ENCODE measurements at regions not wholly inside any gene's neighbourhood (a gene's known extent, or its start where the extent isn't known, plus 50 kb on each side); places are given as distances from the start of the nearest gene placed in this dataset.
A peak's percentile ranks its signal among the peaks of the same experiment; 100 is the strongest.

DNA sequence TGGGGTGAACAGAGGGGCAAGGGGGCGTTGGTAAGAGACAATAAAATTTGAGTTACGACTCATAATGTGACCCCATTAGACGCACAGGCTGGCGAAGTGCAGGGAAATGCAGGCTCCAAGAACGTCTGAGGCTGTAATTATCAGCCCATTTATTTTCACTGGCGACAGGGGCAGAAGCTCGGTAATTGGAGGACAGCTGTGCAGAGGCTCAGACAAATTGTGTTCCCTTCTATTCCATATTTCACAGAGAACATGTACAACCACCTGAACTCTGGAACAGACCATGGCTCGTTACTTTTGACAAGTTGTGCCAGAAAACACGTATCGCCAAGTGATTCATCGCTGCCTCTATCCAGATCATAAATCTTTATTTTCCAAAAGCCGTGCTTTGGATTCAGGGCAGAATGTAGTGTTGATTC lies 137.3 kb upstream of the FRMD4A start:
- DNase-seq = no peak

DNA sequence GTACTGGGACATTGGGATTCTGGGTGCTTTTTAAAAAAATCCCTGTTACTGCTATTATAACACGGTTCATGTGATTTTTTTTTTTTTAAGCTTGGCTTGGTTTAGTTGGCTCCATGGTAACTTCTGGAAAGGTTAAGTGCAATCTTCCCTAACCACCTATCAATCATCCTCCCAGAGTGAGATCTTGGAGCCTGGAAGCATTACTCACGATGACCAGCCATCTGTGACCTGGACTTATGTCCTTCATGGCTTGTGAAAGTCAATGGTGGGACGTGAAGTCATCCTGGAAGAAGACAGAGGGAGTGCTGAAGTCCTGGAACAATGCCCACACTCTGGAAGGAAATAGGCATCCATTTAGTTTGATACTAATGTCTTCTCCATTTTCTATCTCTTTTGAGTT lies 135.5 kb upstream of the FRMD4A start:
- peak; percentile 77 for DNase-seq

DNA sequence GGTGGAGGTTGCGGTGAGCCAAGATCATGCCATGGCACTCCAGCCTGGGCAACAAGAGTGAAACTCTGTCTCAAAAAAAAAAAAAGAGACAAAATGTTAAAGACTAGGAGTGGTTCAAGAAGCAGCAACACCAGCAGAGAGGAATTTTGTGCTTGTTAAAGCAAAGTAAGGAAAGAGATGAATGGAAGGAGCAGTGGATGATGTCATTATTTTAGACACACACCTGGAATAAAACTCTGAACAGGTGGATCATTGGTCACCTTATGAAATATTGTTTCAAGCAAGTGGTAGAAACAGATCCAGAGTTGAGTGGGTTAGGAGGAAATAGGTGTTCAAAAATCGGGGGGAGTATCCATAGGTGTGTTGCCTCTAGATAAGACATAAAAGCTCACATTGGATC lies 129.7 kb upstream of the FRMD4A start:
- no peak for DNase-seq

DNA sequence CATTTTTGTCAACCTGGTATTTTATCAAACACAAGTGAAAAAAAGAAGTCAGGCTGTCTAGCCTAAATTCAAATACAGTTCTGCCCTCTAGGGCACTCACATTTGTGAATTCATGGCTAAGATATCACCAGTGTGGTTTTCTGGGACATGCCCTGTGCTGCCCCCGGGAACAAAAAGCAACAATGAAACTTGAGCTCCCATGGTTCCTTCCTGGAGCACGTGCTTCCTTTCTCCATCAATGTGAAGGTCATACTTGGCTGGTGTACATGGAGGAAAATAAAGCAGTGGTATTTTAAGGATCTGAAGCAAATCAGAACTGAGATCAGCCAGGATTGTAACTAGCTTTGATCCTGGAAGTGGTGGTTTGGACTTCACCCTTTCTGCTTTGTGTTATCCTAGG lies 128.9 kb upstream of the FRMD4A start:
- DNase-seq = peak; percentile 22

DNA sequence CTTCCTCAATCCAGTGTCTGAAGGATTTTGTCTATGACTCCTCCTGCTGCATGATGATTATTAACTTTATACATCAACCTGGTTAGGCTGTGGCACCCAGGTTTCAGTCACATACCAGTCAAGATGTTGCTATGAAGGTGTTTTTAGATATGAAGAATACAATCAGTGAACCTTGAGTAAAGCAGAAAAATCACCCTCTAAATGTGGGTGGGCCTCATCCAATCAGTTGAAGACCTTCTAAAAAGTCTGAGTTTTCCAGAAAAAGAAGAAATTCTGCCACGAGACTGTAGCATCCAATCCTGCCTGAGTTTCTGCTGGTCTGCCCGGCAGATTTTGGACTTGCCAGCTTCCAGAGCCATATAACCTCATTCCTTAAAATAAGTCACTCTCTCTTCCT lies 126.1 kb upstream of the FRMD4A start:
- DNase-seq = no peak

DNA sequence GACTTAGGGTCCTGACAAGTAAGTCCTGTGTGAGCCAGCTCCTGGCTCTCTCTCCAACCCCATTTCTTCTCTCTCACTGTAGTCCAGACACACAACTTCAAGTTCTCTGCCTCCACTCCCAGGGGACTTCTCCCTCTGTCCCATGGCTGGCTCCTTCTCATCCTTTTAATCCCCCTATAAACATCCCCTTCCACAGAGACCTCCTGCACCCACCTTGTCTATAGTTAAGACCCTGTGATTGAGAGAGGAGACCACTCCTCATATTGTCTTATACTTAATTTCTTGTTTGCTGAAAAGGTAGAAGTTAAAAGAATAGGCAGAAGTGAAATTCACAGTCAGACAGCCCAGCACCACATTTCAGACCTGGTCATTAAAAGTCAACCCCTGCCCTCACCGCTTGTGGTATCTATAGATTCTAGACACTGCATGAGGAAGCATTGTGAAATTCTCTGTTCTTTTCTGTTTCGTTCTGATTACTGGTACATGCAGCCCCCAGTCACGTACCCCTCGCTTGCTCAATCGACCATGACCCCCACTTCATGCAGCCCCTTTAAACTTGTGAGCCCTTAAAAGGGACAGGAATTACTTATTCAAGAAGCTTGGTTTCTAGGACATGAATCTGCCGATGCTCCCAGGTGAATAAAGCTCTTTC lies 125.6 kb upstream of the FRMD4A start:
- DNase-seq = no peak

DNA sequence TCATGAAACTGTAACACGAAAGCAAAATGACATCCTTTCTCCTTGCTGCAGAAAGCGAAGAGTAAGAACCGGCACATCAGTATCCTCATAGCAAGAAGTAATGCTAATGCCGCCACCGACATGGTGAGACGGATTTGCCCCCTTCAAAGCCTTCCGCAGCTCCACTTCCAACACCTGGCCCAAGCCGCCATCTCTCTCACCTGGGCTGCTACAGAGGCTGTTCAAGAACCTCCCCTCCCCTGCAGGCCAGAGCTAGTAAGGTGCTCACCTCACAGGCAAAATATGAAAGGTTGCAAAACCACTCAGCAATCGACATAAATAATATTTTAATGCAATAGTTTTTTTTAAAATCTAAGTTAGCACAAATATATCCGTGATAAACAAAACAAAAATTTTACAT lies 123.9 kb upstream of the FRMD4A start:
- no peak for DNase-seq

DNA sequence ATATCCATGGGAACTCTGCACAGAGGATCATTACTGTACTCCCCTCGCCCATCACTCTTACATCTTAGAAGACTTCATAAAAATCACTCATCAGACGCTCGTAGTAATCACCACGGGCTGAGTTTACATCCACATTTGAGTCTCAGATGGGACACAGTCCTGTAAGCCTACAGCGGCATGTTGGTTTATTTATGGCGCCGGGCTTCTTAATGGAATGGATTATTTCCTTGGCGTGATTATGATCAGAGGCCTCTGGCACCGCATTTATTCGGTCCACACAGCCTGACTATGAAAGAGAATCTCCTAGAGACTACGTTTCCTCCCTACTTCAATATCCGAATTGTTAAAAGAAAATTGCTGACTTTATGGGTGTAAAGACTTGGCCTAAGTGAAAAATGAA lies 123.5 kb upstream of the FRMD4A start:
- no peak for DNase-seq

DNA sequence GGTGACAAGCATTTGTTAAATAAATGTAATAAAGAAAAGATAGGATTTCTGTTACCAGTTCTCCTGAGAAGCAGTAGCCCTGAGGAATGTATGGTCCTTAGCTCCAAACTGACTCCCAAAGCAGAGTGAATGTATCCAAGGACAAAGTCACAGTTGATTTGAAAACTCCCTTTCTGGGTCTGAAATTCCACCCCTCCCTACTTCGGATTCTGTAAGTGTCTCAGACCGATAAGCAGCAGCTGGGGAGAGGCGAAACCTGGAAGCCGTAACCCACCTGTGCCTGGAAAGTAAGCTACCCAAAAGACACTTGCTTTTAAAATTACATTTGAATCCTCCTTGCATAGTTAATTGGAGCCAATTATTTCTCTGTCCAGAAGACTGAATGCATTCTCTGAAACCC lies 122.9 kb upstream of the FRMD4A start:
- DNase-seq = no peak

DNA sequence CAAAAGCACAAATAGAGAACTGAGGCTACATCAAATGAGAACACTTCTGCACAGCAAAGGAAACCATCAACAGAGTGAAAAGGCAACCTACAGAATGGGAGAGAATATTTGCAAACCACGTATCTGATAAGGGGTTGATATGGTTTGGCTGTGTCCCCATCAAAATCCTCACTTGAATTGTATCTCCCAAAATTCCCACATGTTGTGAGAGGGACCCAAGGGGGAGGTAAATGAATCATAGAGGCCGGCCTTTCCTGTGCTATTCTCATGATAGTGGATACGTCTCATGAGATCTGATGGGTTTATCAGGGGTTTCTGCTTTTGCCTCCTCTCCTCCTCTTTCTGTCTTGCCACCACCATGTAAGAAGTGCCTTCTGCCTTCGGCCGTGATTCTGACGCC lies 120.6 kb upstream of the FRMD4A start:
- peak; percentile 84 for DNase-seq

DNA sequence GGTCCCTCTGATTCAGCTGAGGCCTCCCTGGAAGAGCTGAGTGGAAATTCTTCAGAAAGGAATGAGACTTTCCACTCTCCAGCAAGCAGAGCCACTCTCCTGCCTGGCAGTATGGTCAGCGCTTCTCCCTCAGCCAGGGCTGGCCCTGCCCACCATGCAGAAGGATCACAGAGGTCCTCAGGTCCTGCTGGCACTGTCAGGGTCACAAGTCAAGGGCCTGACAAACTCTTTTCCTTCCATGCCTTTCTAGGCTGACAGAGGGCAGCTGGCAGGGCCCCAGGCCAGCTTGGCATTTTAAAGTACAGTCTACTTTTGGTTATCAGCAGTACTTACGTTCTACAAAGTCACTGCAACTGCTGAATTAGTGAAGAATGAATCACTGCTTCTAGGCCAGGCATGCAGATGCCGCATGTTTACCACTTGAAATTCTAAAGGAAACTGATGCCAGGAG lies 119.3 kb upstream of the FRMD4A start:
- peak; percentile 87 for DNase-seq

DNA sequence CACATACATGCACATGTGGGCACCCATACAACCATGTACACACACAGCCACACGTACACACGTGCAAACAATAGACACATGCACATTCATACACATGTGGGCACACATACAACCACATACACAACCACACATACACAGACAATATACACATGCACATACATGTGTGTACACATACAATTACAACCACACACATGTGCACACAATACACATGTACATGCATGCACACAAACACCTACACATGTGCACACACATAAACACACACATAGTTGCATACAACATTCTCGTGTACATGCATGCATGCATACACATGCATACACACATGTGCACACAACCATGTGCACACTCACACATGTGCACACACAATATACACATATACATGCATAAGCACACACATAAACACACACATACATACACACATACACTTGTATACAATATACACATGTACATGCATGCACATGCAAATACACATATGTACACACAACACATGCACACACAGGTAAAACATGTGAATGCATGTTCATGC lies 118.6 kb upstream of the FRMD4A start:
- no peak for DNase-seq

DNA sequence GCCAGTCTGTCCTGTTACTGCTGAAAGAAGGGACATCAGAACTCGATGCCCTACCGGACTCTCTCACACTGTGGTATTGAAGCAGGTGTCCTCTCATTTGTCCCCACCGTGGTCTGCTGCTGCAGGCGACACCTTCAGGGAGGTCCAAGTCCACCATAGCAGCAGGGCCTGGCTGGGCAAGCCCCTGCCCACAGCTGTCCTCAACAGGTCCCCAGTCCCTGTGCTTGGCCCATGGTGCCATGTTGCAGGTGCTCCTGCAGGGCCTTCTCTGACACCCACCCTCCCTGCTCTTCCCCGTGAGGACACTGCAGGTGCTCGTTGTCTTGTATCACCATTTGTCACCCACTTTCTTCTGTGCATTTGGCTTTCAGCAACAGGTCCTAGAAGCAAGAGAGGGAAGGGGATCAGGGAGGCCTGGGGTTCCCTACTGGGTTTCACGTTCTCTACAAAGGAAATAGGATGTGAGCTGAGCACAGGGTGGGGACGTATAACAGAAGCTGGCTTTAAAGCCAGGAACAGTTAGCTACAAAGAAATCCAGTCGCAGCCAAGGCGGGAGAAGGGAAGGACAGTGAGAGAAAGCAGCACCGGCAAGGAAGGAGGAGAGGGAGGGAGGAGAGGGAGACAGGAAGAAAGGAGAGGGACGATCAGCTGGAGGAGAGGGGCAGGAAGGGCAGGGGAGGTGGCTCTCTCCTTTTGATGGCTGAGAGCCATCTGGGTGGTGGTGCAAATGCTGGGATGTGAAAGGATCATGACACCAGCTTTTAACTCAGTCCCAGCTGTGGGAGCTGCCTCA lies 117.7 kb upstream of the FRMD4A start:
- DNase-seq = no peak

DNA sequence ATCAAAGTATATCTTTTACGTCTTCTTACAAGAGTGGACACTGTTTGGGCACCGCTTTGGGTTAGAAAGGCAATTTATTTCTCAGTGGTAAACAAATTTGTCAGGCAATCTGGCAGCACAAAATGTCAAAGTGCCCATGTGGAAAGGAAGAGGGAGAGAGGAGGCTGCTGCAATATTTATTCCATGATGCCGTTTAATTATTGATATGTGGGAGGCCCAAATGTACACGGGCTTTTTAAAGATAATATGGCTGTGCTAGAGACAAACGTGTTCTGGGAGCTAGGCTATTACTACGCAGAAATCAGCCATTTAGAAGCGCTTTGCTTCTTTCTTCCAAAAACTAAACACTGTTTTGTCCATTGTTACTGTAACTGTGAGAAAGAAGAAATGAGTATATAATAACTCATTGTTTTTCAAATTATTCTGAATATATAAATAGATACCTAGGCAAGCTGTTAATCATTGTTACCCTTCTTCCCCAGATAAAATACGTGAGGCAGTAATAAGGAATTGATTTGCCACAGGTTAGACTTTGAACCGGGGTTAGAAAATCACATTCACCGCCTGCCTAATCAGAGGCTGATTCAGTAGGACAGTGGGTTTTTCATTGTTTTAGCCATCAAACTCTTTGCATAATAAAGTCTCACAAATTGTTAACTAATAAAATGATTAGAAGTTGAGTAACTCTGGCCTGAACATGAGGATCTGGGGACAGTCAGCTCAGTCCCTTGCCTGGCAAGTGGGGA lies 116.5 kb upstream of the FRMD4A start:
- DNase-seq = no peak

DNA sequence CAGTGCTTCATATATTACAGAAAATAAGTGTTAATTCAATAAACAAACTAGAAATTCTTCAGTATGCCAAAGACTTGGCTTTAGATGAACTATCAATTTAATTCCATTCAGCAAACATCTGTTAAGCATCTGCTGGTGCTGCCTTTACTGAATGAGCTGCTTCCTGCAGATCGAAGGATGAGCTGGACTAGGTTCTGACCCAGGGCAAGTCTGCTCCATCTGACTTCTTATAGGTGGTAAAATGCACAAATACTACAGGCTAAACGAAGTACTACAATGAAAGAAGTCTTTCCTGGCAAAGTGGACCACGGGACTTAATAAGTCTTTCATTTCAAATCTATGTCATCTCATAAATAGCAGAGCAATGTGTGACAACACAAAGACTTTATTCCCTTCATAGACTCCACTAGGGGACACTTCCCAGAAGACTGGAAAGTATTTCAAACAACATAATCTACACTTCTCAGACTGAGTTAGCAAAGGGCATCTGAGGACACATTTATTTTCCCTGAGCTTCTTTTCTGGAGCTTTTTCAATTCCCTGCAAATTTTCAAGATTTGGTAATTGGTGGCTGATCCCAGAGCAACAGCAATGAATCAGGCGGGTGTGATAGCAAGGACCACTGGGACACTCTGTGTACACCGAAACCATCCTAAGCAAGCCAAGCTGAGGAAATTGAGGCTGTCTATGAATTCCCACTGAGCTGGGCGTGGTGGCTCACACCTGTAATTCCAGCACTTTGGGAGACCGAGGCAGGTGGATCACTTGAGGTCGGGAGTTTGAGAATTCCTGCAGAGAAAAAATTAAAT lies 108.9 kb upstream of the FRMD4A start:
- no peak for DNase-seq

DNA sequence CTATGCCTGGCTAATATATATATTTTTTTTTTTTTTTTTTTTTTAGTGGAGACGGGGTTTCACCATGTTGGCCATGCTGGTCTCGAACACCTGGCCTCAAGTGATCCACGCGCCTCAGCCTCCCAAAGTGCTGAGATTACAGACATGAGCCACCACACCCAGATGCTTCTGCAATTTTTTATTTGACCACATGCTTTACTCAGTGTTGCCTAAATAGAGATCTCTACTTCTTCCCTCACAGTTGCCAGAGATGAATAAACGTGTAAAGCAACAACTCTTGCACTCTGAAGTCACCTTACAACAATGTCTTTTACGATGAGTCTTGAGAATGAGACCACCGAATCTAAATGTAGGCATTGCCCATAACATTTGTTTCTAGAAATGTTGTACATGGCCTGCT lies 107.9 kb upstream of the FRMD4A start:
- no peak for DNase-seq

DNA sequence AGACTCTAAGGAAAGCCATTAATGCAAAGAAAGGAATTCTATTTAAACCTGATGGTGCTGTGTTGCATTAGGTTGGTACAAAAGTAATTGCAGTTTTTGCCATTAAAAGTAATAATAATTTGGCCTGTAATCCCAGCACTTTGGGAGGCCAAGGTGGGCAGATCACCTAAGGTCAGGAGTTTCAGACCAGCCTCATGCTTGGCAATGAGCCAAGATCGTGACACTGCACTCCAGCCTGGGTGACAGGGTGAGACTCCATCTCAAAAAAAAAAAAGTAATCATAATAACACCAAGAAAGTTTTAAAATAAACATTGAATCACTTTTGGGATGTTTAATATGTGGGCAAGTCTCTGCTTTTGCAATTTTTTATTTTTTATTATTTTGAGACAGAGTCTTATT lies 107.3 kb upstream of the FRMD4A start:
- DNase-seq = no peak

DNA sequence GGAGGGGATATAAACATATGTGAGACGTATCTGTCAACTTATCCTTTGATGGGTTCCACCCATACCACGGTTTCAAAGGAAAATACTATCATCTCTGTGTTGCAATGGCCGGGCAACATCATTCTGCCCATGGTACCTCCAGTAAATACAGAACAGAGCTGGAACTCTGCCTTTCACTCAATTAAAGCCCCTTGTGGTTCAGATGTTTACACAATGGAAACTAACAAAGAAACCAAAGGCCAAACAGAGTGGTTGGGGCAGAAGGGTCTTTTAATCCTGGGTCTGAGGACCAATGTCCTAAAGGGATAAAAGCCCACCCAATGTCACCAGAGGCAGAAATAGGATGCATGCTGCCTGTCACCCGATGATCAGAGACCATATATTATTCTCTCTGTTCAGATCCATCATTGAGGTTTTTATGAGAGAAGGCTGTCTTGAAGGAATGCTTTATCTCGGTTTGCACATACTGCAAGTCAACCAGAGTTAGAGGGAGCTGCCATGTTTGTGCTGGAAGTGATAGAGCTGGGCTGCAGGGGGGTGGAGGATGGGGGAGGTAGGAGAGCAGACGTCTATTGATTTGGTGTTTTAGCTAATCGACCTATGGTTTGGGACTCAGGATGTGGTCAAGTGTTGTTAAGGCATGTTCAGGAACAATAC lies 105.4 kb upstream of the FRMD4A start:
- DNase-seq = no peak

DNA sequence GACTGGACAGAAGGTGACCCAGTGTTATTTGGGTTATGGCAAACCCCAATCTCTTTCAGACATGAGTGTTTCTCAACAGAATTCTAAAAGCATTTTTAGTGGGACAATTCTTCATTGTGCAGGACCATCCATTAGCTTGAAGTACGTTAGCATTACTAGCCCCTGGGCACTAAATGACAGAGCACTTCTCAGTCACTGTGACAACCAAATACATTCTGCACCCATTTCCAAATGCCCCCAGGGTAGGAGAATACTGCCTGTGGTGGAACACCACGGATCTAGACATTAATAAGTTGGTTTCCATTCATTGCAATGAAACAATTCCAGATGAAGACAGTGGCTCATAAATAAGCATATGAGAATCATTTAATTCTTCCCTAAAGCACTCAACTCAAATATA lies 102.4 kb upstream of the FRMD4A start:
- no peak for DNase-seq

DNA sequence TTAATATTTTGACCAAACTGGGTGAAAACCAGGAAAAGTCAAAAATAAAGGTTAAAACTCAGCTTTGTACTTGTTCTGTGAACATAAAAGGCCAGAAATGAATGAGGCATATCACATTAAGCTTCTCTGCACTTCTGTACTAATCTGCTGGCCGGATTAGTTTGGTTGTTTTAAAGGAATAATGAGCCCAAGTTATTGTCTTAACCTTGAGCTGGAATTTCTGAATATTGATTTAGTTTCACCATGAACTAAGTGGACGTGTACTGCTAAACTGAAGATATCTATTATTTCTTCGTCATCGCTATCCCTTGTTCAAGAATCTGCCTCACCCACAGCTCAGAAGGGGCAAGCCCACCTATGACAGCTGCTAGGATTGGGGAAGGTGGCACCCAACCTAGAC lies 101.1 kb upstream of the FRMD4A start:
- DNase-seq = no peak

DNA sequence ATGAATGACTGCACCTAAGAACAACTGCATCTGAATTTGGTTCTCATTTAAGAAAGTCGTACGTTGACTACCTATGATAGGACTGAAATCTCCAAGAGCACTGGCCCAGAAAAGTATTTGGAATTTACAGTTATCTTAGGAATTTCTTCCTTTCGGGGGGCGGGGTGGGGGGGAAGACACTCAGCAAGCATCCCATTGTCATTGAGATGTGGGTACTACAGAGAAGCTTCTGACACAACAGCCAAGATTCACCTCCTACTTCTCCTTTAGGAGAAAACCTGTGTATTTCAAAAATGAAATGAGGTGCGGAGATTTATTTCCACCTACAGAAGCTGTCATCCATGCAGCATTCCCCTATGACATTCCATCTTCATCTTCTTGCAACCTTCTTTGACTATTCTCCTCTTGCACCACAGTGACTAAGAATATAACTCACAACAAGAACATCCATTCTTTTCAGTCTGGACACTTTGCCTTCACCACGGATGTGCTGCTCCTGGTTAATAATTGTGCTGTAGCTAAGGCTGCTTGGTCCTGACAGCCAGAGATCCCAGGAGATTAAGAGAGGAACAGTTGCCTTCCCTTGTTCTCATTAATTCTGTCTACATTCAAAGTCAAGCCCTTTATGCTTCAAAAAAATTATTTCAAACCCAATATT lies 98.4 kb upstream of the FRMD4A start:
- DNase-seq = no peak

DNA sequence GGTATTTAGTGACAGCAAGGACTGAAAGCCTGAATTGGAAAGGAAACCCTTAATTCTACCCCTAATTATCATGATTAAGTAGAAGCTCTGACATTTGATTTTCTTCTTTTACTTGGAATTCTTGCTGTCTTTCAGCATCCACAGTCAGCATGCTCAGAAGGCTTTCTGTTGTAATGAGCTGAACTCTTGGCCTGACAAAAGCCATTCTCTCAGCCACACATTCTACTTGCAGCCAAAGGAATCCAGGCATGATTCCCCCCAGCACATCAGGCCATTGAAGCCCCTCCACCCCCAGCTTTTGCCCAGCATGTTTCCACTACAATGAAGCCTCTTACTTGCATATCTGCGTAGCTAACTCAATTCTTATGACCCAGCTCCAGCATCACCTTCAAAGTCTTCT lies 94.3 kb upstream of the FRMD4A start:
- no peak for DNase-seq

All from NCI-H226 (cell line).